HG03064 (cell line): ENCODE measurements at regions not wholly inside any gene's neighbourhood (a gene's known extent, or its start where the extent isn't known, plus 50 kb on each side); places are given as distances from the start of the nearest gene placed in this dataset.

ENCODE experiments used
- ATAC-seq: cut with Tn5 transposase; IDR thresholded peaks from one replicate; pipeline ENCODE4 v1.9.1; 2021; ENCODE audit warnings: low read depth; ENCODE audit not compliant: unreplicated experiment

DNA sequence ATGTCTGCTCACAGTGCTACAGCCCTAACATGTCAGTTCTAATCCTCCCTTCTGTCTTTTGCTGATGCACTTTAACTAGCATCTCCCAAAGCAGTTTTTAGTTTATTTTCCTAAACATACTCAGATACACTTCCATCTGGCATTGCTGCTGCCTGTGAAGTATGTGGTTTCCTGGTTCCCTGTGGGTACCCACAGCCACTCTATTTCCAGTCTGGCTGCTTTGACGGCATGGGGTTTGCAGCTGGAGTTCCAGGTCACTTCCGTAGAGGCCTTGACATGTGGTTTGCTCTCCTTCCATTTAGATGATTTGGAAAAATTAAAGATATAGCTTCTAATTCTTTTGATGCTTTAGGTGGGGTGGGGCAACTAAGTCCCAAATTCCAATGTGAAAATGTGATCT is 375.5 kb downstream of the PCDH20 start:
- ATAC-seq = no peak

DNA sequence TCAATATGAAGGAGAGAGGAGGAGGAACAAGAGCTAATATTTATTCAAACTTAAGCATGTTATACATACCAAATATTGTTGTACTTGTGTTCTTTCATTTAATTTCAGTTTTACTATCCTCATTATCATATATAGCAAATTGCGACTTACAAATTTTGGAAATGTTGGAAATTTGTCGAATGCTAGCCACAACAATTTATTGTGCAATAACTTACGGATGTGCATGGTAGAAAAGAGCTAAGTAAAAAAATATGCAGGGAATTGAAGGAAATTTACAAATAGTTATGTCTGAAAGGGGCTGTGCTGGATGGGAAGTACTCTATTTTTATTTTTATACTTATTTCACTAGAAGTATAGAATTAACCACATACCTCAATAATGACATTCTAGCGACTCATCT is 376.3 kb downstream of the PCDH20 start:
- no peak for ATAC-seq

GRCh38 chr13:61036715-61037114 is 378.9 kb downstream of the PCDH20 start:
- ATAC-seq = no peak

DNA sequence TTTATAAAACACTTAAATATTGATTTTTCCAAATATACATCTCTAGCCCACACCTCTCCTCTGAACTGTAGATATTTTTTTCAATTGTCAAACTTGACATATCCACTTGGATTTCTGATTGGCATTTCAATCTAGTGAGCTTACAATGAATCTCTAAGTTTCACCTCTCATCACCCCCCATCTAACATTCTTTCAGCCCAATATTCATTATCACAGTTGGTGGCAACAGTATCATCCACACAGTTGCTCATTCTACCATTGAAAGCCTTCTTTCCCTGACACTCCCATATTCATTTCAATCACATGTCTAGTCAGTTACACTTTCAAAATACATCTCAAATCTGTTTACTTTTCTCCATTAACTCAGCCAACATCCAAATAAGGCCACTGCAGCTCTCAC is 385.2 kb downstream of the PCDH20 start:
- no peak for ATAC-seq

GRCh38 chr13:61029064-61029463 is 386.6 kb downstream of the PCDH20 start:
- no peak for ATAC-seq

DNA sequence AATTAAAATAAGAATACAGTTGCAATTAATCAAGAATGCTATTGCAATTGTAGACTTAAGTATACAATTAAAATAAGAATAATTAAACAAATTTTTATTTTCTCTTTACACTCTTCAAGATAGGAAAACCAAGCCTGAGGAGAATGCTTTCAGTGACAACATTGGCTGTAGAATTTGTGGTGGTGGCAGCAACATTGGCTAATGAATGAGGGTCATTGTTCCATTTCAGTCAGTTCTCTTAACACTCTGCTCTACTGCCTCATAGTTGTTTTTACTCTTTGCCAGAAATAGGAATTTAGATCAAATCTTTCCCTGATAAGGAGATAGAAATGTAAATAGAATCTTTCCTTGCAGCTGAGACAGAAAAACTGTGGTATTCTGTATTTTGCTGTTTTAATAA is 391.6 kb downstream of the PCDH20 start:
- ATAC-seq = no peak

DNA sequence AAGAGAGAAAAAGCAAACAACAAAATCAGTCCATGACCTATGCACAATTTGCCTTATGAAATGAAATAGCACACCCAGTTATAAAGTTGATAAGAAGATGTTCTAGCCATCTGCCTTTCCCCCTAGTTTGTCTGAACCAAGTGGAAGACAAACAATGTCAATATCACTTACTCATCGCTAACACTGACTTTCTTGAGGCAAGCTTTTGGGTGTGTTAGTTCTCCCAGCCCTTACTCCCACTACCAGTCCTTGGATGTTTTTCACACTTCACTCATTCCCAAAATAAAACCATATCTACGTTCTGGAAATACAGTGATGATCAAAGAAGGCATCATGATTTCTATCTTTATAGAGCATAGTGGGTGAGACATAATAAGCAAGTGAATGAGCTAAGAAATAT is 393.8 kb downstream of the PCDH20 start:
- ATAC-seq = no peak

- no peak for ATAC-seq
Observed at GRCh38 chr13:61013796-61014195, 401.9 kb downstream of the PCDH20 start.

DNA sequence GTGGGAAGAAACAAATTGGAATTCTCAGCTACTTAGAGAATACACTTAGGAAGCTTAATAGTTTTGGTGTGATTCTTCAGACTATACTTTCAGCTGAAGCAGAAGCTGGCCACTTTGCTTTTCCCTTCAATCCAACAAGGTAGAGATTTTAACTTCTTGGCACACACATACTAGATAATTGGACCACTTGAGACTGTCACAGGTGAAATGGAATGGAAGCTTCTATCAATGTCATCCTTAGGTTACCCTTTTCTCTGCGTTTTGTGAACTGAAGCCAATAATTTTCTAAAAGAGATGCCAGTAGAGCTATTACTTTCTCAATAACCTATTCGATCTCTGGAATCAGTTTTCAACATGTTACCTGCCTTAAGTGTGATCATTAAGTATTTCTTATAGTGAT is 405.3 kb downstream of the PCDH20 start:
- no peak for ATAC-seq

- ATAC-seq = no peak
Observed at GRCh38 chr13:61002686-61003085, 413.0 kb downstream of the PCDH20 start.

- ATAC-seq = no peak
Observed at GRCh38 chr13:60990032-60990733, 425.5 kb downstream of the PCDH20 start.

GRCh38 chr13:60986301-60986700 is 429.3 kb downstream of the PCDH20 start:
- no peak for ATAC-seq

DNA sequence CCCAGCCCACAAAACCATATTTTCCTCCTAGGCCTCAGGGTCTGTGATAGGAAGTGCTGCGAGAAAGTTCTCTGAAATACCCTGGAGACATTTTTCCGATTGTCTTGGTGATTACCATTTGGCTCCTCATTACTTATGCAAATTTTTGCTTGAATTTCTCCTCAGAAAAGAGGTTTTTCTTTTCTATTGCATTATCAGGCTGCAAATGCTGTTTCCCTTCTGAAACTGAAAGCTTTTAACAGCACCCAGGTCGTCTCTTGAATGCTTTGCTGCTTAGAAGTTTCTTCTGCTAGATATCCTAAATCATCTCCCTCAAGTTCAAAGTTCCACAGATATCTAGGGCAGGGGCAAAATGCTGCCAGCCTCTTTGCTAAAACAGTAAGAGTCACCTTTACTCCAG is 434.2 kb downstream of the PCDH20 start:
- no peak for ATAC-seq

DNA sequence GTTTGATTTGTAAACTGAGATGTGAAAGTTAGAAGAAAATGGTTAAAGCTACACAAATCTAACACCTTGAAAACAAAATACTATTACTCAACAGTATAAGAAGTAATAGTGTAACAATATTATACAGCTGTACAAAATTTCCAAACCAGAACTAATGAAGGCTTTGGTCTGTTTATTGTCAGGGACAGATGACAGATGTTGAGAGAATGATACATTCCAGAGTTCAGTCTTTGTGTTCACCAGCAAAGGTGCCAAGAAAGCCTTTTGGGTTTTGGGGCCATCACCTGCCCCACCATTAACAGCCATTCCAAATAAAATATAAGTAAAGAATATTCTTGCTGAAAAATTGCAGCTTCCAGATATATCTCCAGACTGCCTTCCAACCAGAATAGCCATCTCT is 439.3 kb downstream of the PCDH20 start:
- ATAC-seq = no peak

DNA sequence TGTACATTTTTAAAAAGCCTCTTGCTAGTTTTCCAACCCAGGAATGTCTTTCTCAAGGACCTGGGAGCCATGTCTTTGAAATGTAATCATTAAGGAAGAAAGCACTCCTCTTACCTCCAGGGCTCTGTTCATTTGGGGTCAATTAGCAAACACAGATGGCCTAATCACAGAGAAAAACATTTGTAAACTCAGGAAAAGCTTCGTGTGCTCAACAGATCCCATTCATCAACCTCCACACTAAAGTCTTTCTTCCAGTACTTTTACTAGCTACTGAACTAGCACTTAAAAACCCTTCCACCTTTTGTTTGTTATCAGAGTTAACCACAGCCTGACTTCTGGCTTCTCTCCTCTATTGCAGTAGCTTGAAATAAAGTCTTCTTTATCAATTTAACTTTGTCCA is 441.4 kb downstream of the PCDH20 start:
- ATAC-seq = no peak

DNA sequence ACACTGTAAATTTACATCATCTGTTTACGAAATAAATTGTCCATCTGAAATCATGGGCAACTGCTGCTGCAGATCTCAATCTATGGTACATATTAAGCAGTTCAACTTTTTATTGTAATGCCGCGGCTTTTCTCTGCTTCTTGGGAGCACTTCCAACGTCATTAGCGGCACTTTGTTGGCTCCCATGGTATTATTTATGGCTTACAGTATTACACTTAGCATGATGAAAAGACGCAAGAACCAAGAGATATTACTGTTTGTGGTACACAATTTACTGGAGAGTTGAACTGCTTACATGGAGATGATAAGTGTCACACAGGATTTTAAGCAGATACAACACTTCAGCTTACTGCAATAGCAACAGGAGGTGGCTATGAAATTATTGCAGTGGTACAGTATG is 442.1 kb downstream of the PCDH20 start:
- no peak for ATAC-seq

- ATAC-seq = no peak
Observed at GRCh38 chr13:60970736-60971135, 444.9 kb downstream of the PCDH20 start.

GRCh38 chr13:60969656-60970055 is 446.0 kb downstream of the PCDH20 start:
- no peak for ATAC-seq

DNA sequence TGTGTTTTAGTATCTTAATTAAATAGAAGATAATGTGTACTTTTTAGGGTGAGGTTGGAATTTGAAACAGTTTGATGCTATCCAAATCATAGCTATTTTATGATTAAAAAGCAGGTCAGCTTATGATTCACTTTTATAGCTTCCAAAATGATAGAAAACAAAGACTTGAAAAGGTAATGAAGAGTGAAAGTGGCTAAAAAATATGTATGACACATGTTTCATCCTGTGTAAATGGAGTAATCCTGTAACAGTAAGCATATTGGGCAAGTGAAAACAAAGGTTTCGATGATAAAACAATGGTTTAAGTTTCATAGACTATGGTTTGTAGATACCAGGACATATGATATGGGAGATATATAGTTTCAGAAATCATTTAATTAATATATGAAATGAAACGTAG is 456.2 kb downstream of the PCDH20 start:
- no peak for ATAC-seq

- no peak for ATAC-seq
Observed at GRCh38 chr13:60957816-60958215, 457.8 kb downstream of the PCDH20 start.

- no peak for ATAC-seq
Observed at GRCh38 chr13:60945396-60945795, 470.3 kb downstream of the PCDH20 start.

DNA sequence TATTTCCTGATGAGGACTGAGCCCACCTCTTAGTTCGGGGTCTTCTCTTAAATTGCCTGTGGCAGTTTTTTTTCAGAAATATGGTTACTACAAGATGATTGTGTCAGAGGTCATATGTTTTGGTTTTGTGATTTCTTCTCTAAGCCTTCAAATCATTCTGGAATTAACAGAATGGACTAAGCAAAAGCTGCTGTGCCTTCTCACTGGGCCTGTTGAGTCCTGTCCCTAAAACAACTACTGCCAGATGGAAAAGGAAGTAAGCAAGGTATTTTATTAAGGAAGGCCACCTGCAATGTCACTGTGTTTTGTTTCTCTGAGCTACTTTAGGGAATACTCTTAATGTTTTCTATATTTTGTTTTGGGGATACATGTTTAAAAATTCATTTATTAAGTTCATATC is 470.8 kb downstream of the PCDH20 start:
- ATAC-seq = no peak

- ATAC-seq = no peak
Observed at GRCh38 chr13:60944016-60944415, 471.6 kb downstream of the PCDH20 start.
